CD14-positive monocyte (primary cell): ENCODE measurements at regions not wholly inside any gene's neighbourhood (a gene's known extent, or its start where the extent isn't known, plus 50 kb on each side); places are given as distances from the start of the nearest gene placed in this dataset.

Experiments used
- DNase-seq, 3 donors: peaks; one replicate each; pipeline ENCODE4 v3.0.0-alpha.2; 2011 to 2022
- H2AFZ ChIP-seq: 2 replicates; pipeline ENCODE4 v1.6.0; 2012; ENCODE audit warnings: mild to moderate bottlenecking, low read depth, low read length, inconsistent platforms; ENCODE audit not compliant: insufficient read depth, poor library complexity, severe bottlenecking
- H3K27ac ChIP-seq, 2 donors: 1 replicate in 1 of 2; 2 replicates in 1 of 2; pipeline ENCODE4 v1.5.1; 2012 to 2013; ENCODE audit warnings: low read length in 2 of 2, control low read depth in 1 of 2, inconsistent platforms in 1 of 2, low read depth in 1 of 2, mild to moderate bottlenecking in 1 of 2
- H3K27me3 ChIP-seq, 2 donors: one replicate each; pipeline versions ENCODE4 v1.6.0 to v1.6.1; 2011 to 2013; ENCODE audit warnings: low read length in 2 of 2; ENCODE audit not compliant: control insufficient read depth in 2 of 2, insufficient read depth in 2 of 2
- H3K36me3 ChIP-seq, 2 donors: replicated peaks in 1 of 2; 1 replicate in 1 of 2; 2 replicates in 1 of 2; pipeline versions ENCODE4 v1.5.1 to v1.6.1; 2012 to 2013; ENCODE audit warnings: low read length in 2 of 2, control low read depth in 1 of 2, inconsistent platforms in 1 of 2, mild to moderate bottlenecking in 1 of 2; ENCODE audit not compliant: insufficient read depth in 2 of 2, control insufficient read depth in 1 of 2
- H3K4me1 ChIP-seq, 2 donors: 1 replicate in 1 of 2; 2 replicates in 1 of 2; pipeline versions ENCODE4 v1.5.1 to v1.6.1; 2012 to 2013; ENCODE audit warnings: low read length in 2 of 2, control low read depth in 1 of 2, inconsistent platforms in 1 of 2, mild to moderate bottlenecking in 1 of 2, moderate library complexity in 1 of 2; ENCODE audit not compliant: insufficient read depth in 2 of 2, control insufficient read depth in 1 of 2
- H3K4me2 ChIP-seq: replicated peaks from 2 replicates; pipeline ENCODE3; 2012; ENCODE audit warnings: low read length, moderate library complexity, mild to moderate bottlenecking; ENCODE audit not compliant: poor library complexity, severe bottlenecking; ENCODE audit errors: extremely low read depth
- H3K4me3 ChIP-seq, 3 experiments: fragments of 200-600 bp in 1 of 3; sonication (generic) in 1 of 3; replicated peaks in 1 of 3; 1 replicate in 2 of 3; 2 replicates in 1 of 3; pipeline ENCODE4 v1.5.1; 2011 to 2013; ENCODE audit warnings: low read length in 3 of 3, mild to moderate bottlenecking in 3 of 3, control low read depth in 2 of 3, low read depth in 2 of 3, inconsistent platforms in 1 of 3, moderate library complexity in 1 of 3
- H3K79me2 ChIP-seq: 2 replicates; pipeline ENCODE4 v1.6.0; 2012; ENCODE audit warnings: mild to moderate bottlenecking, control low read depth, inconsistent platforms, low read length, moderate library complexity; ENCODE audit not compliant: insufficient read depth
- H3K9ac ChIP-seq: 2 replicates; pipeline ENCODE4 v1.6.0; 2017; ENCODE audit warnings: low read length, mild to moderate bottlenecking; ENCODE audit not compliant: insufficient read depth, poor library complexity, severe bottlenecking
- H3K9me3 ChIP-seq, 2 donors: replicated peaks in 1 of 2; 1 replicate in 1 of 2; 2 replicates in 1 of 2; pipeline versions ENCODE4 v1.5.1 to v1.6.1; 2012 to 2013; ENCODE audit warnings: low read length in 2 of 2, control low read depth in 1 of 2; ENCODE audit not compliant: control insufficient read depth in 1 of 2, insufficient read depth in 1 of 2
- H4K20me1 ChIP-seq: 2 replicates; pipeline ENCODE4 v1.6.0; 2012; ENCODE audit warnings: mild to moderate bottlenecking, low read length, control low read depth, moderate library complexity; ENCODE audit not compliant: insufficient read depth
- H3K27ac Mint-ChIP-seq, 7 donors: one replicate each; pipeline ENCODE4 v1.8.0; 2020; ENCODE audit warnings: mild to moderate bottlenecking in 7 of 7, mixed read lengths in 7 of 7, moderate library complexity in 6 of 7, inconsistent platforms in 2 of 7
- H3K27me3 Mint-ChIP-seq, 3 donors: one replicate each; pipeline ENCODE4 v1.8.0; 2021 to 2022; ENCODE audit warnings: low read depth in 3 of 3, mild to moderate bottlenecking in 3 of 3, mixed read lengths in 3 of 3, moderate library complexity in 3 of 3, inconsistent platforms in 1 of 3
- H3K36me3 Mint-ChIP-seq, 2 donors: one replicate each; pipeline ENCODE4 v1.8.0; 2020; ENCODE audit warnings: mixed read lengths in 2 of 2, inconsistent platforms in 1 of 2, mild to moderate bottlenecking in 1 of 2
- H3K4me1 Mint-ChIP-seq: one replicate; pipeline ENCODE4 v1.8.0; 2020; ENCODE audit warnings: mild to moderate bottlenecking, mixed read lengths
- H3K4me3 Mint-ChIP-seq, 2 donors: one replicate each; pipeline ENCODE4 v1.8.0; 2020; ENCODE audit warnings: mild to moderate bottlenecking in 2 of 2, mixed read lengths in 2 of 2, moderate library complexity in 1 of 2
- H3K9me3 Mint-ChIP-seq, 7 donors: one replicate each; pipeline ENCODE4 v1.8.0; 2020 to 2022; ENCODE audit warnings: mixed read lengths in 7 of 7, mild to moderate bottlenecking in 6 of 7, moderate library complexity in 6 of 7, inconsistent platforms in 2 of 7
- WGBS: methylation state at CpG from one replicate; pipeline ENCODE4 v1.1.5; 2013; ENCODE audit warnings: missing lambda C conversion rate; ENCODE audit not compliant: insufficient coverage; 5-methylcytosine and 5-hydroxymethylcytosine counted together
- intact Hi-C, 2 donors: fragments of 100-400 bp; cut with micrococcal nuclease; formaldehyde crosslinking; loops; one replicate each; pipeline versions ENCODE4 v1.15.0 to v1.15.1; 2023
- TF ChIP-seq, protein P1 (sequence below): fragments of 200-600 bp; IDR thresholded peaks from one replicate; pipeline ENCODE4 v1.8.0; 2022; ENCODE audit warnings: antibody characterized with exemption, mild to moderate bottlenecking

DNA sequence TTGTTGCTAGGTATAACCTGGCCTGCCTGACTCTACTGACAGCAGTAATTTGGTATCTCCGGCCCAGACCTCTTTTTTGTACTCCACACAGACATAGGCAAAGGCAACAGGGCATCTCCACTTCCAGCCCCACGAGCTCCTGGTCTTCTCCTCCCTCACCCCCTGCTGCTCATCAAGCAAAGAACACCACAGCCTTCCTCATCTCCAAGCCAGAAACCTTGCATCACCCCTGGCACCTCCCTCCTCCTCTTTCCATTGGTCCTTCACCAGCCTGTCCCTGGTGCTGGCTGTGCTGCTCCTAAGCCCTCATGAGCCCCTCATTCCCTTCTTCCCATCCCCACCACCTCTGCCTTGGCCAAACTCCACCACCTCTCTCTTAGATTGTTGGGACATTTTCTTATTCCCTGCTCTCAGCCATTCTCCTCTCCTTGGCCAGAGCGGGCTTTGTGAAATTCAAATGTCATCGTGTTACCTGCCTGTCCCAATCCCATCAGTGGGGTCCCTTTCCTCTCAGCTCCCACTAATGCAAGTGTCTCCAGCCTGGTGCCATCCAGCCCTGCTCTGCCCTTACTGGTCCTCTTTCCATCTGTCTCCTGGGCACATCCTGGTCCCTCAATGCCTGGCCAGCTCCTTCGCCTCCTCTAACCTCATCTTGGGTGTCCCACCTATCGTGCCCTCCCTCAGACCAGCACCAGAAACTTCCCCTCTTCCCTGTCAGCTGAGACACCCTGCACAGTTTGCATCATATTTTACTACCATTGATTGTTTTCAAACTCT is 77.4 kb downstream of the INHBB start:
- 85% methylated on average over 5 of the region's 6 CpGs for WGBS
- peaks cover 6 to 19% (median 17%) of the 10 kb centered on the region in 3 donors for H3K27me3 Mint-ChIP-seq
- TF ChIP-seq, protein P1, sequence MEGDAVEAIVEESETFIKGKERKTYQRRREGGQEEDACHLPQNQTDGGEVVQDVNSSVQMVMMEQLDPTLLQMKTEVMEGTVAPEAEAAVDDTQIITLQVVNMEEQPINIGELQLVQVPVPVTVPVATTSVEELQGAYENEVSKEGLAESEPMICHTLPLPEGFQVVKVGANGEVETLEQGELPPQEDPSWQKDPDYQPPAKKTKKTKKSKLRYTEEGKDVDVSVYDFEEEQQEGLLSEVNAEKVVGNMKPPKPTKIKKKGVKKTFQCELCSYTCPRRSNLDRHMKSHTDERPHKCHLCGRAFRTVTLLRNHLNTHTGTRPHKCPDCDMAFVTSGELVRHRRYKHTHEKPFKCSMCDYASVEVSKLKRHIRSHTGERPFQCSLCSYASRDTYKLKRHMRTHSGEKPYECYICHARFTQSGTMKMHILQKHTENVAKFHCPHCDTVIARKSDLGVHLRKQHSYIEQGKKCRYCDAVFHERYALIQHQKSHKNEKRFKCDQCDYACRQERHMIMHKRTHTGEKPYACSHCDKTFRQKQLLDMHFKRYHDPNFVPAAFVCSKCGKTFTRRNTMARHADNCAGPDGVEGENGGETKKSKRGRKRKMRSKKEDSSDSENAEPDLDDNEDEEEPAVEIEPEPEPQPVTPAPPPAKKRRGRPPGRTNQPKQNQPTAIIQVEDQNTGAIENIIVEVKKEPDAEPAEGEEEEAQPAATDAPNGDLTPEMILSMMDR, result no peak
- H3K27ac Mint-ChIP-seq, result no peak overlapping the region
- no peaks in the 10 kb centered on the region for H3K36me3 ChIP-seq
- intact Hi-C loops, result no loop called here
- no peak overlapping the region for H3K9ac ChIP-seq
- H3K4me3 ChIP-seq, result no peak overlapping the region
- no peaks in the 10 kb centered on the region for H3K36me3 Mint-ChIP-seq
- H3K4me2 ChIP-seq, result no peak overlapping the region
- no peaks in the 10 kb centered on the region for H3K27me3 ChIP-seq
- H3K27ac ChIP-seq, result no peak overlapping the region
- H3K4me3 Mint-ChIP-seq, result no peak overlapping the region
- no peaks in the 10 kb centered on the region for H3K9me3 Mint-ChIP-seq
- no peaks in the 10 kb centered on the region for H3K4me1 ChIP-seq
- no peaks in the 10 kb centered on the region for H3K79me2 ChIP-seq
- DNase-seq, result no peak
- H4K20me1 ChIP-seq, result no peaks in the 10 kb centered on the region
- no peak overlapping the region for H2AFZ ChIP-seq
- H3K9me3 ChIP-seq, result no peaks in the 10 kb centered on the region
- no peaks in the 10 kb centered on the region for H3K4me1 Mint-ChIP-seq

DNA sequence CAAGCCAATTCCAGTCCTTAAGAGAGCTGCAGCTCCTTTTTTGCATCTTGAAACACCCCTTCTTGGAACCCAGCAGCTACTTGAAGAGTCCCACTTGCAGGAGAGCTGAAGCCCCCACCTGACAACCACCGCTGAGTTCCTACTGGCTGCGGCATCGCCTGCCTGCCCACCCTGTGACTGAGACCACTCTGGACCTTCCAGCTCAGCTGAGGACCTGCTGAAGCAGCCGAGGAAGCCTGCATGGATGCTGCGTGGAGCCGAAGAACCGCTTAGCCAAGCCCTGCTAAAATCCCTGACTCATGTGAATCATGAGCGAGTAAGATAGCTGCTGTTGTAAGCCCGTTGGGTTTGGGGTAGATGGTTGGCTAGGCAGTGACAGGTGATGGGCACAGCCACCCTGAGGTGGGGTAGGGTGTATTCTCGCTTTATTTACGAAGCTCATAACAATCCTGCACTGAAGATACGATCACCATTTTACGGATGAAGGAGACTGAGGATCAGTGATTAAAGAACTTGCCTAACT is 78.4 kb downstream of the INHBB start:
- 88% methylated on average over 9 of the region's 13 CpGs for WGBS
- no peak for DNase-seq
- H3K4me1 ChIP-seq, result no peaks in the 10 kb centered on the region
- no peaks in the 10 kb centered on the region for H4K20me1 ChIP-seq
- H3K9ac ChIP-seq, result no peak overlapping the region
- Mint-ChIP-seq H3K36me3 (no peaks in the 10 kb centered on the region), H3K27ac (no peak overlapping the region), H3K9me3 (peaks cover 0 to 2% (median 0%) of the 10 kb centered on the region in 7 donors), H3K27me3 (peaks cover 9 to 19% (median 17%) of the 10 kb centered on the region in 3 donors), H3K4me1 (no peaks in the 10 kb centered on the region), H3K4me3 (no peak overlapping the region)
- H3K4me3 ChIP-seq, result no peak overlapping the region
- H3K27ac ChIP-seq, result no peak overlapping the region
- TF ChIP-seq, protein P1, result no peak
- intact Hi-C loops, result no loop called here
- H3K36me3 ChIP-seq, result no peaks in the 10 kb centered on the region
- H3K27me3 ChIP-seq, result no peaks in the 10 kb centered on the region
- no peak overlapping the region for H2AFZ ChIP-seq
- H3K79me2 ChIP-seq, result no peaks in the 10 kb centered on the region
- no peaks in the 10 kb centered on the region for H3K9me3 ChIP-seq
- H3K4me2 ChIP-seq, result no peak overlapping the region
